NOMO-1 treated with dmso at 0.1 percent for 144 hours (cell line): ENCODE measurements at regions not wholly inside any gene's neighbourhood (a gene's known extent, or its start where the extent isn't known, plus 50 kb on each side); places are given as distances from the start of the nearest gene placed in this dataset.
"Not testable (repeated sequence)": the region's sequence is repeated elsewhere in the genome, so short reads cannot be mapped to it uniquely, and the experiment has no call there.

Source experiments
- DNase-seq: peaks from one replicate; lab custom pipeline; 2025; ENCODE audit not compliant: unreplicated experiment; lab: John Stamatoyannopoulos, UW

DNA sequence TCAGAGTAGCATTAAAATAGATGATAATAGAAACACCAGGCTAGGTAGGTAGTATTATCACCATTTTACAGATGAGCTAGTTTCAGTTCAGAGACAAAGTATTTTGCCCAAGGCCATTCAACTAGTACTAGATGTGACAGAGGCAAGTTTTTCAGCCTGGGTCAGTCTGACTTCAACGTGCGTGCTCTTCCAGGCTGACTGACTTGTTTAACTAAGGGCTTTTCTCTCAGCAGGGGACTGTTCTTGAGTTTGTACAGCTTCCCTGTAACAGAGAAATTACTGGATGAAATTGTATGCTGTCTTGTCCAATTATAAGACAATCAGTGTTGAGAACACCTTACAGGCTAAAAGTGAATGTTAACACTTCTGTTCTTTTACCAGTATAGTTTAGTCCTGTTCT is 333.5 kb upstream of the MAN1A1 start:
- DNase-seq = no peak

DNA sequence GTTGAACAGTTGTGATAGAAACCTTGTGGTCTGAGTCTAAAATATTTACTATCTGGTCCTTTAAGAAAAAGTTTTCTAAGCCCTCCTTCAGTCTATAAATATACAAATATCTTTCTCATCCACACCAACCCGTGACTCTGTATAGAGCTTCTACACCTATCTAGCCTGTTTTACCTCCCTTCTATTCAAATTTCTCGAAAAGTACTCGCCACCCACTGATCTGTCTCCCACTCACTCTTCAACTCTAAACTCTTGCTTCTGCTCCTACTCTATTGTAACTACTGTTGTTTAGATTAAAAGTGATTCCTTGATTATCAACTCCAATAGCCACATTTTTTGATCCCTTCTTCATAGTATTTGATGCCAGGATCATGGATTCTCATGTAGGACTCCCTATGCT is 329.4 kb upstream of the MAN1A1 start:
- no peak for DNase-seq

DNA sequence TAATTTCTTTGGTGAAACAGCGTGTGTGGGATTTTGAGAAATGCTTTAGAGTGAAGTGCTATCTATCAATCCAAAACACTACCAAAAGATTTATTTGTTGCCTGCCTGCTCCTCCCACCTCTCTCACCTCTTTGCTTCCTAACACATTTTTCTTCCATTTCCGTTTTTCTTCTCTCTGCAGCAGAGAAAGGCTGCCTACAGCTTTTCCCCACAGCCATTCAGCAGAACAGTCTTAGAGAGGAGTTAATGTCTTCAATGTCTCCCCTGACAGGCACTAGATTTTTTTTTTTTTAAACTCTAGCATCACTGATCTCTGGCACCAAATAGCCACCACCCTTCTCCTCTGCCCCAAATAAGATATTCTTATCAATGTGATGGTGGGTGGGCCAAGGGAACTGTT is 327.8 kb upstream of the MAN1A1 start:
- DNase-seq = no peak

DNA sequence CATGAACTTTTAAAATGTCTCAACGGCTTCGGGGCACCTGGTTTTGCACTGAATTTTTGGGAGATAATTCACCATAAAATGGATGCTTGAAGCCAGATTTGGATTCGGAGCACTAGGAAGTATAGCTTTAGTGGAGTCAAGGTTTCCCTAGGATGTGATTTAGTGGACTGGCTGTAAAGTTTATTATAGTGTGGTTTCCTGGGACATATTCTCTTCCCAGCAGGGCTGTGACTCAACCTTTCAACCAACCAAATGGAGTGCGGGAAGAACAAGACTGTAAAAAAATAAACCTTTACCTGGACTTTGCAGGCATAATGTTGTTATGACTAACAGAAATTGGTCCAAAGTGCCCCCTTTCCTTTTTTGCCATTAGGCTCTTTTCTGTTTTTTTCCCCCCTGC is 327.4 kb upstream of the MAN1A1 start:
- DNase-seq = no peak

DNA sequence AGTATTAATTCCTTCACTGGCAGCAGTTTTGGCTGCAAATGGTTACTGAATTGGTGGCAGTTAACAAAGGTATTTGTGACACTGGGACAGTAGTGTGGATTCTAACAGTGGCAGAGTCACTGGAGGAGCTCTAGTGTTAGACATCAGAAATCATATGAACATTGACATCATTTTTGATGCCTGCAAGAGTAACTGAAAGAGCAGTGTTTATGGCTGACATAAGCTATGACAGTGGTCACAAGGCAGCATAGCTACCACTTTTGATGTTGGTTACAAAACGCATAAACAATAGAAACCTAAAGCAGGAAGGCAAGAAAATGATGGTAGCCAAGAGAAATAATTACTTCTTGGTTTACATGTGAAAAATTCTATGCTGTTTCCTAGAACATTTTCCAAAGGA is 326.7 kb upstream of the MAN1A1 start:
- no peak for DNase-seq

DNA sequence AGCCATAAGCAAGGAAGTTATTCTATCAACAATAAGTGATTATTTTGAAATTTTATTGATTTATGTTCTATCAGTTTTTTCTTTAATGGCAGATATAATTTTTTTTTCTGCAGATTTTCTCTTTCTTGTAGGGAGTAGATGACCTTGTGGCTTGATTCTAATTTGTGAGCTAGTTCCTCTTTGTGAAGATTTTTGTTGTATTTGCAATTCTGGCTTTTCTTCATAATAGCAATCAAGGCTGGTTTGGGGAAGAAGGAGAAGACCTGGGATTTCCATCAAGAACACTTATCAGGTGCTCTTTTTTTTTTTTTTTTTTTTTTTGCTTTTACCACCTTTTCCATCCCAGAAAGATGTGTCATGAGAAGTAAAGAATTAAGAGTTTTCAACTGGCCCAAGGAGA is 324.2 kb upstream of the MAN1A1 start:
- no peak for DNase-seq

DNA sequence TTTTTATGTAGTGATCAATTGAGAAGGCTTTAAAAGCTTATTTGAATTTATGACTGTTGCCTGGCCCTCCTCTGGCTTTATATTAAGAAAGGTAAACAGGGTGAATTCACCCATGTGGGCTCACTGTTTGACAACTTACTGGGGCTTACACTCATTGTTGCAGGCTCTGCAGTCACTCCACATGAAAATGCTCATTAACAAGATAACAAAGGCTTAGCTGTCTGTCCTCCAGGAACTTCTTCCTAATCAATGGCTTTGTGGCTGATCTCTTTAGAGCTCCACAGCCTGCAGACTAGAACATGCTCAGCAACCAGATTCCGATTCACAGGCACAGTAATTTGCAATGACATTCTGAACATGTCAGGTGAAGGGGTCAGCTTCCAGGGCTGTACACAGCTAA is 323.2 kb upstream of the MAN1A1 start:
- DNase-seq = no peak

DNA sequence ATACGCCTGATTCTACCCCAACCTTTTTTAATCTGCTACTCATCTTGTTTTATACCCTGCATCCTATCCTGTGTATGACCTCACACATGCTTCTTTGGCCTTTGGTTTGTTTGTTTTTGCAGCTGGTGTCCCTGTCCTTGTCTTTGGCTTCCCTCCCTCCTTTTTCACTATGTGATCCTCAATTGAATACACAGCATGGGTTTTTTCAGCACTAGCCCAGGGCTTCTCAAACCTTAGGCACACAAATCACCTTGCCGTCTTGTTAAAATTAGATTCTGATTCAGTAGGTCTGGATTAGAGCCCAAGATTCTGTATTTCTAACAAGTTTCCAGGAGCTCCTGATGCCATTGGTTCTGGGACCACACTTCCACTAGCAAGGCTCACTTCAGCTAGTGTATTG is 321.5 kb upstream of the MAN1A1 start:
- DNase-seq = no peak

DNA sequence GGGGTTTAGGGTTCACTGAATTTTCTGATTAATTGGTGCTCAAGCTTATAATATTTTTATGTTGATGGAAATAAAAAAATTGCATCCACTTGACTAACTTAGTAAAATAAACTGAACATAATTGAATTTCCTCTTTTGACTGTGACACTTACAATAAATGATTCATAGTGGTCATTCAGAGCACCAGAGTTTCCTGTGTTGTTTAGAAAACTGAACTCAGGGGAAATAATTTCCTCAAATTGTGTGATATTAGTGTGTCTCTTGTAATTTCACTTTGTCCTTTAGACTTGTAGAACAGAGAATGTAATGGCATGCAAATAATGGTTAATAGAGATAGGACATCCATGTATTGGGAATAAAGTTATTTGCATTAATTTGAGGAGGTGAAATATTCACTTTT is 319.7 kb upstream of the MAN1A1 start:
- no peak for DNase-seq

DNA sequence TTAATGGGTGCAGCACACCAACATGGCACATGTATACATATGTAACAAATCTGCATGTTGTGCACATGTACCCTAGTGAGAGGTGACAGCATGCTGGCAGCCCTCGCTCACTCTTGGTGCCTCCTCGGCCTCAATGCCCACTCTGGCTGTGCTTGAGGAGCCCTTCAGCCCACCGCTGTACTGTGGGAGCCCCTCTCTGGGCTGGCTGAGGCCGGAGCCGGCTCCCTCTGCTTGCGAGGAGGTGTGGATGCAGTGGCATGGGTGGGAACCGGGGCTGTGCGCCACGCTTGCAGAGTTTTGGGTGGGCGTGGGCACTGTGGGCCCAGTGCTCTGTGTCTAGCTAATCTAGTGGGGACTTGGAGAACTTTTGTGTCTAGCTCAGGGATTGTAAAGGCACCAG is 315.9 kb upstream of the MAN1A1 start:
- DNase-seq = not testable (repeated sequence)

DNA sequence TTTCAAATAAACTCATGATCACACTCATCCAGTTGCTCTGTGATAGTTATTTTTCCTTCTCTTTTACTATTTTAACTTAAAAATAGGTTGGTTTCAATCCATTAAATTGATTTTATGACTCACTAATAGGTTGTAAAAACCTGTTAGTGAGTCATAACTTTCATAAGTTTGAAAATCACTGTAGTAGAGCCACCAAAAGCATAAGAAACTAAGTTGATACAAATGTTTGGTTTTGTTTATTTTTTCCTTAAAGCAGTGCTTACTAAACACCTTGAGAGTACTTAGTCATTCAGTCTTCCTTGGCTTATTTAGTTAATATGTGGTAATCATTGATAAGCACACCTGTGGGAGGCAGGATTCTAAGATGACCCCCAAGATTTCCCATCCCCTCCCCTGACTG is 312.1 kb upstream of the MAN1A1 start:
- no peak for DNase-seq

DNA sequence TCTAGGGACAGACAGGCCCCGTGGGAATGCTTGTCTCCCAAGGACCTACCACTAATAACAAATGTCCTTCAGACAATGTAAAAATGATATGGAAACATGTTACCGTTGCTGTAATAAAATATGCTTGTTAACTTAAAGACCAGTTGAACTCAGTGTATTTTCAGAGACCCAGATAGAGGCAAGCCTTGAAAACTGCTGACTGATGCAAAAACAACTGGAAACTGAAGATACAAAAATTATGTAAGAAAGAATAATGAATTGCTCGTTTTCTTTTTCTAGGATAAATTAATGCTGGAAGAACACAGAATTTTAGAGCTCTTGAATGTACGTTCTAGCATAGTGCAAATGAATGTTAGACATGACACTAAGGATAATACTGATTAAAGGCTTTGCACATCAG is 311.5 kb upstream of the MAN1A1 start:
- no peak for DNase-seq

DNA sequence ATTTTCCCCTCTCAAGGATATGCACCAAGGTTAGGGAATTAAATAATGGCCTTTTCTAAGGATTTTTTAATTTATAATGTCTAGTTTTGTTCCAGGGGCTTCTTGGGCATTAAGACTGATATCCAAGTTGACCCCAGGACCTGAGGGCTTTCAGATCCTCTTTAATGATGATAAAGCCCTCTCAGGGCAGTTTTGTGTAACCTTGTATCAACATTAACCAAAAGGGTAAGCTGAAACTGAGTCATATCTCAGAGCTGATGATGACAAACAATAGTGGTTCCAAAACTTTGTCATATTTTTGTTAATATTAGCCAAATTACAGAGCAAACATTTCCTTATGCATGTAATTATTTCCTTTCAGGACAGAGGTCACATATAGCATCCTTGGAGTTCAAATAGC is 309.4 kb upstream of the MAN1A1 start:
- DNase-seq = no peak

DNA sequence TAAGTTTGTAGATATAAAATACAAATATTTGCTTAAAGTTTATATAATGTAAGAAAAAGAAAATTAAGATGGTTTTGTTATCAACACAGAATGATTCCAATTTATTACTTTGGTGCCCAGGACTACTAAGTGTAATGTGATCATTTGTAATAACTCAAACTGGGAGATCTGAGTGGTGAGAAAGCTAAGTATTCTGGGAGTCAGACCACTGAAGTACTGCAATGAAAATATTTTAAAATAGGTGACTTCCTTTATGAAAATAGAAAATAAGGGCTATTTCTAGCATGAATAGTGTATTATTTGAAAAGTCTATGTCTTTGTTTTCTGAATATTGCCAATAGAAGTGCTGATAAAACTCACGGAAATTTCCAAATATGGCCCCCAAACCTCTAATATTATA is 305.6 kb upstream of the MAN1A1 start:
- DNase-seq = no peak

DNA sequence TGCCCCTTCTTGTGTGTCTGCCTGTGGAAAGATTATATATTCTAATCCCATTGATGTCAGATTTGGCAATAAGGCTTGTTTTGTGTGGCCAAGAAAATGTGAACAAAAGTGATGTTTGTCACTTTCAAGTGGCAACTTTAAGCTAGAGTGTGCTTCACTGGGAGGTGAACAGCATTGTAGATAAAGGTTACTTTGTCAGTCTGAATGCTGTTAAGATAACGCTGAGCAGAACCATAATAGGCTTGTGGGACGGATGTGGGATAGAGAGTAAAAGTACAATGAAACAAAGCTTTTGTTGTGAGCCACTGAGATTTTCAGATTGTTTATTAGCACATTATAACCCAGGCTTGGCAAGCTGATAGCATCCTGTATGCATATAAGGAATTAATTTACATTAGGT is 303.8 kb upstream of the MAN1A1 start:
- DNase-seq = no peak

DNA sequence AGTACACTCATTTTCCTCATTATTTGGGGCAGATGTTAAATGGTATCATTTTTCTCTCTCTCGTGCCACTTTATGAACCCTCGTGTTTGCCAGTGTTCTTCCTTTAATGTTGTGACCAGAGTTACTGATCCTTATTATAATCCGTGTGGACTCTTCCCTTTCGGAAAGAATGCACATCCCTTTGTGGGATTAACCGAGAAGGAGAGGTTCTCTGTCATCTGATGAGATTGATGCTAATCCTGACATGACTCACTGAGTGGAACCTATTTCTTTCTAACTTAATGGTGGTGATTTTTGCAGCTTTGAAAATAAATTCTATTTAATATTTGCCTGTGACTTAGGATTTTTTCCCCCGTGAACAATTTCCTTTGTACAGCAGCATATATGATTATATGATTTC is 300.0 kb upstream of the MAN1A1 start:
- DNase-seq = no peak

DNA sequence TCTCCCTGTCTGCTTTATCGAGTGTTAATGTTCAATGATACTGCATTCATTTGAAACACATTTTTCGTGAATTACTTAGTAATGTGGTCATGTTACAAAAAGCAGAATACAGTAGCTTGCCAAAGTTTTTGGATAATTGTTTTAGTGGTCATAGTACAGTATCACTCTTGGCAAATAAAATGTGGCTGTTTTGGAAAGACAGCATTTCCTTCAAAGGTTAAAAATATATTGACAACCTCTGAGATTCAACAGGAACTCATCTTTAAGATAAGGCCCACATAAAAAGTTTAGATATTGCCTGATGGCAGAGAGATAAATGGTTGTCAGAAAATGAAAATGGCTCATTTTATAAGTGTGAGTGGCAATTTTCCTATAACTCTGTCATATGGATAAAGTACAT is 297.7 kb upstream of the MAN1A1 start:
- DNase-seq = no peak

DNA sequence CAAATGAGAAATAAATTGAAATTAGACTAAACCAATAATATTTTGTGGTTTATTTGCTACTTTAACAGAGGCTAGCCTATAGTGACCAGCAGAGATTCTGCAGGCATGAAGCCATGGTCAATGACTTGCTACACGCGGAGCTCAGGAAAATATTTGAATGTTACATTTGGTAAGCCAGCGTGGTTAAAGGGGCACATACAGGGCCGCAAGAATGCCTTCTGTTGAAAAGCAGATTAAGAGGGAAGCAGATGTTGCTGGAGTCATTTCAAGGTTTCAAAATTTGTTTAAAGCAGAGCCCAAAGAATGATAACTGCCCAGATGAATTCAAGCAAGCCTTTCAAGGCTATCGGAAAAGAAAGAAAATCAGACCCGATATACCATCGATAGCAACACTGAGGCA is 294.3 kb upstream of the MAN1A1 start:
- DNase-seq = no peak

DNA sequence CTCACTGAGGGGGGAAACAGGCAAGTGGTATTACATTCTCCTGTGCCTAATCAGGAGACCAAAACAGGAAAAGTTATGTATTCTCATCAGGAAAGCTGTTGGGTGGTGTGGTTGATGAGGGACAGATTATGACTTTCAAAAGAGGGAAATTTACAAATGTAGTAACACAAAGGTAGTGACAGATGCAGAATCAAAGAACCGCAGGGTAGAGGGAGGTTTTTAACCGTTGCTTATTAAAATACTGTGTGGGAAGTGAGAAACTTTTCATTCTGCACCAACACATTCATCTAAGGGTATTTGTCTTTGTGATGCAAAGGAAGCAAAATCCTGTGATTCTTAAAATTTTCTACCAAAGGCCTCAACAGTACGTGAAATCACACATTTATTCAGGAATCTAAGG is 288.2 kb upstream of the MAN1A1 start:
- no peak for DNase-seq

DNA sequence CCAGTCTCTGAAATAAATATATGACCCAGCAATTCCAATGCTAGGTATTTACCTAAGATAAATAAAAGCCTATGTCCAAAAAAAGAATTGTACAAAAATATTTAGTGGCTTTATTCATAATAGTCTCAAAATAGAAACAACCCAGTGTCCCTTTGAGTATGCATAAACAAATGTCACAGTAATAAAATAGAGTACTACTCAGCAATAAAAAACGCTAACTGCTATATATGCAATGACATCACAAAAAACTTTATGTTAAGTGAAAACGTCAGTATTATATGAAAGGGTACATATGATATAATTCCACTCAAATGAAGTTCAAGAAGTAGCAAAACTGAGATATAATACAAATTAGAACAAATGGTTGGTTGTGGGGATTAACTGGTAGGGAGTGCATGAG is 286.5 kb upstream of the MAN1A1 start:
- no peak for DNase-seq

DNA sequence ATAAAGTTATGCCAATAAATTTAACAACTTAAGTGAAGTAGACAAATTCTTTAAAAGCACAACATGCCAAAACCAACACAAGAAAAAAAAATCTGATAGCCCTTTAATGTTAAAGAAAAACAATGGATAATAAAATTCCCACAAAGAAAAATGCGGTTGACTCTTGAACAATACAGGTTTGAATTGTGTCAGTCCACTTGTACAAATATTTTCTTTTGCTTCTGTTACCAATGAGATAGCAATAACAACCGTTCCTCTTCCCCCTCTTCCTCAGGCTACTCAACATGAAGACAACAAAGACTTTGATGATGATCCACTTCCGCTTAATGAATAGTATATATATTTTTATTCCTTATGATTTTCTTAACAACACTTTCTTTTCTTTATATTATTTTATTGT is 283.9 kb upstream of the MAN1A1 start:
- no peak for DNase-seq

DNA sequence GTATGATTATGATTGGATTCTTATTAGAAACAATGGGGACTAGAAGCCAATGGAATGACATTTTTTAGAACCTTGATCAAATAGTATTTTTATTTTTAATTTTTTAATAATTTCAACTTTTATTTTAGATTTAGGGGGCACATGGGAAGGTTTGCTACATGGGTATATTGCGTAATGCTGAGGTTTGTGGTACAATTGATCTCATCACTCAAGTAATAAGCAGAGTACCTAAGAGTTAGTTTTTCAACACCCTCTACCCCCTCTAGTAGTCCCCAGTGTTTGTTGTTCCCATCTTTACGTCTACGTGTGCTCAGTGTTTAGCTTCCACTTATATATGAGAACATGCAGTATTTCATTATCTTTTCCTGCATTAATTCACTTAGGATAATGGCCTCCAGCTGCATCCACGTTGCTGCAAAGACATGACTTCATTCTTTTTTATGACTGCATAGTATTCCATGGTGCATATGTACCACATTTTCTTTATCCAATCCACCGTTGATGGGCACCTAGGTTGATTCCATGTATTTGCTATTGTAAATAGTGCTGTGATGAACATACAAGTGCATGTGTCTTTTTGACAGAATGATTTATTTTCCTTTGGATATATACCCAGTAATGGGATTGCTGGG is 281.1 kb upstream of the MAN1A1 start:
- no peak for DNase-seq

DNA sequence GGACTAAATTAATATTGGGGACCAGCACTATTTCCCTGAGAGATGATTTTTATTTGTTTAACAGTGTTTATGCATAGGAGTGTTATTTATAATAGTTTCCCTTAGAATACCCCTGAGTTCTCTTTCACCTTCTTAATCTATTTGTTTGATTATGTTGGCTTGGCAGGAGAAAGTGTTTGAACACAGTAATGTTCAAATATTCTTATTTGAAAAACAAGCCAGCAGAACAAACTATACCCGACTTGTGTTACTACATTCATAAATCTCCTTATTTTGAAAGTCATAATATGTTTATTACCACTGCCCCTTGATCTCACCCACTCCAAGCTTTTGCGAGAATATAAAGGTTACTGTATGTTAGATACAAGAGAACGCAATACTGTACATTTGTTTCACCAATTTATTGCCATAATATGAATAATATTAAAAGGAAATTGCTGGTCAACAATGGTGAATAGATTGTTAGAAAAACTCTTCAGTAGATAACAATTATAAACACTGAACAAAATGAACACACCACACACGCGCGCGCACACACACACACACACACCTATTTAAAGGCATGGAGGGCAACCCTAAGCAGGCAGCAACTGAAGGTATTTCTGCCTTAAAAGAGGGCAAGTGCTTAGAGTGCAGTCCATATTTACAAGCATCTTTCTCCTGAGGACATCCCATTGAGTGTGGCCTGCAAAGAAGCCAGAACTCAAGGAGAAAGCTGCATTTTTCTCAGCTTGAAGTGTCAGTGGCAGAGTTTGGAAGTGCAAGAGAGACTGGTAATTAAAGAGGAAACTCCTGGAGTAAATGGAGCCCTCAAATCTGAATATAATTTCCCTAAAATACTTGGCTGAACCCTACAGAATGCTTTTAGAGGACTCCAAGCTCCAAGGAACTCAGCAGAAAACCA is 279.4 kb upstream of the MAN1A1 start:
- no peak for DNase-seq
